Esophagus muscularis mucosa (tissue), 4 donors: ENCODE measurements at regions not wholly inside any gene's neighbourhood (a gene's known extent, or its start where the extent isn't known, plus 50 kb on each side); places are given as distances from the start of the nearest gene placed in this dataset.

Experiments
- DNase-seq: peaks from one replicate; pipeline ENCODE4 v3.0.0-alpha.2; 2017; ENCODE audit errors: extremely low spot score
- H3K27ac ChIP-seq, 4 donors: fragments of 200-600 bp; sonication (generic); replicated peaks in 1 of 4; 1 replicate in 3 of 4; 2 replicates in 1 of 4; pipeline ENCODE4 v1.5.1; 2016 to 2019; ENCODE audit warnings: mild to moderate bottlenecking in 1 of 4
- H3K27me3 ChIP-seq, 4 donors: fragments of 200-600 bp; sonication (generic); one replicate each; pipeline versions ENCODE4 v1.5.1 to v1.6.0; 2016 to 2019
- H3K36me3 ChIP-seq, 4 donors: fragments of 200-600 bp; sonication (generic); one replicate each; pipeline ENCODE4 v1.5.1; 2016 to 2019
- H3K4me1 ChIP-seq, 4 donors: fragments of 200-600 bp; sonication (generic); one replicate each; pipeline ENCODE4 v1.5.1; 2016 to 2019
- H3K4me3 ChIP-seq, 4 donors: fragments of 200-600 bp; sonication (generic); 1 replicate in 2 of 4; 2 replicates in 2 of 4; pipeline ENCODE4 v1.5.1; 2016 to 2019; ENCODE audit warnings: mild to moderate bottlenecking in 4 of 4, moderate library complexity in 1 of 4
- H3K9me3 ChIP-seq, 4 donors: fragments of 200-600 bp; sonication (generic); 1 replicate in 3 of 4; 2 replicates in 1 of 4; pipeline ENCODE4 v1.5.1; 2016 to 2019
- EP300 ChIP-seq: sonication (generic); formaldehyde crosslinking; IDR thresholded peaks from one replicate; pipeline ENCODE4 v1.6.1; 2017; ENCODE audit warnings: antibody characterized with exemption
- POLR2A ChIP-seq: fragments of 450-650 bp; IDR thresholded peaks from one replicate; pipeline ENCODE4 v1.6.1; 2017; ENCODE audit warnings: antibody characterized with exemption, moderate library complexity, mild to moderate bottlenecking, low read depth
- POLR2AphosphoS5 ChIP-seq, 2 donors: sonication (generic); formaldehyde crosslinking; IDR thresholded peaks; one replicate each; pipeline ENCODE4 v1.6.1; 2017; ENCODE audit warnings: antibody characterized with exemption in 2 of 2
- WGBS: methylation state at CpG from one replicate; pipeline ENCODE4 v1.1.5; 2018; 5-methylcytosine and 5-hydroxymethylcytosine counted together
- intact Hi-C: fragments of 100-400 bp; cut with DNase I; formaldehyde crosslinking; loops from one replicate; pipeline ENCODE4 v1.15.1; 2023
- TF ChIP-seq, protein P1 (sequence below), 3 experiments: fragments of 200-600 bp in 2 of 3; fragments of 450-650 bp in 1 of 3; sonication (generic) in 2 of 3; IDR thresholded peaks; one replicate each; pipeline ENCODE4 v1.5.1; 2017 to 2019; ENCODE audit warnings: antibody characterized with exemption in 3 of 3, mild to moderate bottlenecking in 2 of 3, moderate library complexity in 1 of 3

DNA sequence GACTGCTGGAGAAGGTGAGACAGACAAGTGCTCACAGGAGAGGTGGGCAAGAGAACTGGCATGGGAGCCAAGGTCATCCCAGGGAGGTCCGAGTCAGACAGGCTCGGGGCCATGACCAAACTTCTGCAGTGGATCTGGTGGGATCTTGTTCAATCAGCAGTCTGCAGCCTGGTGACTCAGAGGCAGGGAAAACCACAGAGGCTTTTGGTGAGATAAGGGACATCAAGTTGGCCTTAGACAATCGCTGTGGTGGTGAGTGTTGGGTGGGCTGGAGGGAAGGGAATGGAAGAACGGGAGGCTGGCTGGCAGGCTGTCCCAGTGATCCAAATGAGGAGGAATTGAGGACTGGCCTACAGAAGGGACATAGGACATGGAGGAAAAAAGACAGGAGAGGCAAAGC is 123.8 kb downstream of the TMEM174 start:
- H3K27me3 ChIP-seq, result peaks cover 0 to 71% (median 36%) of the 10 kb centered on the region in 4 donors
- 76% methylated on average over 4 of the region's 4 CpGs for WGBS
- intact Hi-C loops, result loop anchor here (5.0 kb wide), 2 partner anchors 79 to 156 kb away; no protein-coding TSS in a partner anchor

DNA sequence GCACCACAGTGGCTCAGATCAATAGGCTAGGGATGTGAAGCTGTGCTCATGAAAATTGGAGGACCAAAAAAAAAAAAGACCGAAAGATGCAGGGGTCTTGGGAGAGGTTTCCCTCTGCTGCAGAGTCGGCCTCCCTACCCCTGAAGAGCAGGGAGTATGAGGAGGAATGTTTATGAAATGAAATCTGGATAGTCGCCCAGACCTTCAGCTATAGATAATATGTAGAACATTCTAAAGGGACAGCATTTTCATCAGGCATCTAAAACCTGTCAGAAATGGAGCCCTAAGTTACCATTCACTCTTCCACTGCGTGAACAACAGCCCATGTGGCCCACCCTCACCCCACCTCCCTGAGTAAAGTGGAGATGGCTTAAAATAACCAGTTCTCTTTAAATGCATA is 122.9 kb downstream of the TMEM174 start:
- Histone ChIP-seq H3K9me3 (no peaks in the 10 kb centered on the region), H3K36me3 (no peaks in the 10 kb centered on the region), H3K27me3 (peaks cover 0 to 71% (median 28%) of the 10 kb centered on the region in 4 donors), H3K4me1 (peaks cover 17 to 29% (median 25%) of the 10 kb centered on the region in 4 donors), H3K4me3 (no peak overlapping the region), H3K27ac (no peak overlapping the region)
- TF ChIP-seq, protein P1, sequence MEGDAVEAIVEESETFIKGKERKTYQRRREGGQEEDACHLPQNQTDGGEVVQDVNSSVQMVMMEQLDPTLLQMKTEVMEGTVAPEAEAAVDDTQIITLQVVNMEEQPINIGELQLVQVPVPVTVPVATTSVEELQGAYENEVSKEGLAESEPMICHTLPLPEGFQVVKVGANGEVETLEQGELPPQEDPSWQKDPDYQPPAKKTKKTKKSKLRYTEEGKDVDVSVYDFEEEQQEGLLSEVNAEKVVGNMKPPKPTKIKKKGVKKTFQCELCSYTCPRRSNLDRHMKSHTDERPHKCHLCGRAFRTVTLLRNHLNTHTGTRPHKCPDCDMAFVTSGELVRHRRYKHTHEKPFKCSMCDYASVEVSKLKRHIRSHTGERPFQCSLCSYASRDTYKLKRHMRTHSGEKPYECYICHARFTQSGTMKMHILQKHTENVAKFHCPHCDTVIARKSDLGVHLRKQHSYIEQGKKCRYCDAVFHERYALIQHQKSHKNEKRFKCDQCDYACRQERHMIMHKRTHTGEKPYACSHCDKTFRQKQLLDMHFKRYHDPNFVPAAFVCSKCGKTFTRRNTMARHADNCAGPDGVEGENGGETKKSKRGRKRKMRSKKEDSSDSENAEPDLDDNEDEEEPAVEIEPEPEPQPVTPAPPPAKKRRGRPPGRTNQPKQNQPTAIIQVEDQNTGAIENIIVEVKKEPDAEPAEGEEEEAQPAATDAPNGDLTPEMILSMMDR (IDR thresholded peaks at IDR 0.05), result no peak
- TF ChIP-seq POLR2AphosphoS5 (IDR thresholded peaks at IDR 0.05), result no peak
- no peak for TF ChIP-seq EP300
- no peak for TF ChIP-seq POLR2A
- WGBS, result 56% methylated on average over 4 of the region's 4 CpGs
- DNase-seq, result no peak
- intact Hi-C loops, result loop anchor here (5.0 kb wide), 2 partner anchors 79 to 156 kb away; no protein-coding TSS in a partner anchor

More for the DNA sequence above, 123.8 kb downstream of the TMEM174 start:
- DNase-seq, result no peak
- Histone ChIP-seq H3K27ac (no peak overlapping the region), H3K36me3 (no peaks in the 10 kb centered on the region), H3K4me1 (peaks cover 17 to 29% (median 25%) of the 10 kb centered on the region in 4 donors), H3K9me3 (no peaks in the 10 kb centered on the region), H3K4me3 (no peak overlapping the region)
- TF ChIP-seq POLR2AphosphoS5 (IDR thresholded peaks at IDR 0.05) (no peak), EP300 (no peak), POLR2A (no peak)
- TF ChIP-seq, protein P1 (IDR thresholded peaks at IDR 0.05), result no peak

DNA sequence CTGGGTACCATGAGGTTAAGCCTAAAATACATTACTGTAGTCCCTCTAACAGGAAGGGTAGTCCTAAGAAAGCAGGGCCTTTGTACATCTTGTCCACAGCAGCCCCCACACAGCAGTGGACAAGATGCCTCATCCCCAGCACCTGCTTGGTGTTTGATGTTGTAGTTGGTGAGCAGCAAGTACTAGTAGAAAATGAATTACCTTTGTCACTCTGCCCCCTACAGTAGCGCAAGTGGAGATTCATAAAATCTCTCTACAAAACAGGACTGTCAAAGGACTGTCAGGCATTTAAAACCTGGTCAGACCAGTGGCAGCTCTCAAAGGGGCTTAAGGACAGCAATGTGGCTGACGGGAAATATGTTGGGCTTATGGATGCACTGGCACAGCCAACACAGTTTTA is 122.5 kb downstream of the TMEM174 start:
- Histone ChIP-seq H3K9me3 (no peaks in the 10 kb centered on the region), H3K4me3 (no peak overlapping the region), H3K27me3 (peaks cover 0 to 67% (median 23%) of the 10 kb centered on the region in 4 donors), H3K36me3 (no peaks in the 10 kb centered on the region), H3K27ac (no peak overlapping the region), H3K4me1 (peaks cover 17 to 26% (median 25%) of the 10 kb centered on the region in 4 donors)
- TF ChIP-seq EP300 (no peak), POLR2AphosphoS5 (IDR thresholded peaks at IDR 0.05) (no peak)
- TF ChIP-seq, protein P1 (IDR thresholded peaks at IDR 0.05), result peak in 1 of 3 experiments; percentile 18
- intact Hi-C loops, result loop anchor here (5.0 kb wide), 2 partner anchors 78 to 157 kb away; no protein-coding TSS in a partner anchor
- 90% methylated on average over 2 of the region's 2 CpGs for WGBS
- DNase-seq, result no peak

DNA sequence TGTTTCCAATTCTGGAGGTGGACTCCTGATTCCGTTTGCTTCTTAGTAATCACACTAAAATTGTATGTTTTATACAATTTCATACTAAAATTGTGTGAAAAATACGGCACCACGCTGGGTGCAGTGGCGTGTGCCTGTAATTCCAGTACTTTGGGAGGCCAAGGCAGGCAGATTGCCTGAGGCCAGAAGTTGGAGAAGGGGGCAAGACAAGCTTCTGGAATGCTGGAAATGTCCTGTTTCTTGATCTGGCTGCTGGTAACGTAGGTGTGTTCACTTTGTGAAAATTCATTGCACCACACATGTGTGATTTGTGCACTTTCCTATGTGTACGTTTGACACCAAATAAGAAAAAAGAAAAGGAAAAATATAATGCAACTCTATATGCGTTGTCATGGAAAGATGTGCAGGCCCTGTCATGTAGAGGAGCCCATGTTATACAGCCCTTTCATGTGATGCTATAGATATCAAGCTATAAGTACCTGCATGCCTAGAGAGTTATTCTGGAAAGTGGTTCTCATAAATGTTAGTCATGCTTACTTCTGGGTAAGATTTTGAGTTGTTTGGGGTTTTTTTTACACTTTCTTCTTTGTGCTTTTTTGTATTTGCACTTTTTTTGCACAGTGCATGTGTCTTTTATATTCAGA is 119.9 kb downstream of the TMEM174 start:
- Histone ChIP-seq H3K27ac (no peak overlapping the region), H3K36me3 (no peaks in the 10 kb centered on the region), H3K4me3 (no peak overlapping the region), H3K9me3 (no peaks in the 10 kb centered on the region), H3K27me3 (peaks cover 0 to 42% (median 1%) of the 10 kb centered on the region in 4 donors), H3K4me1 (peaks cover 0 to under 1% (median under 1%) of the 10 kb centered on the region in 4 donors)
- DNase-seq, result no peak
- TF ChIP-seq POLR2AphosphoS5 (IDR thresholded peaks at IDR 0.05) (no peak), EP300 (no peak), POLR2A (no peak)
- TF ChIP-seq, protein P1 (IDR thresholded peaks at IDR 0.05), result no peak
- intact Hi-C loops, result no loop called here
- WGBS, result 66% methylated on average over 7 of the region's 7 CpGs
